Liver (tissue), 8 donors: ENCODE measurements at regions not wholly inside any gene's neighbourhood (a gene's known extent, or its start where the extent isn't known, plus 50 kb on each side); places are given as distances from the start of the nearest gene placed in this dataset.

Experiments used
- DNase-seq: peaks from one replicate; pipeline ENCODE4 v3.0.0-alpha.2; 2017; ENCODE audit warnings: low spot score
- H3K27ac ChIP-seq, 2 donors: one replicate each; pipeline ENCODE4 v1.7.0; 2013; ENCODE audit warnings: inconsistent platforms in 2 of 2, low read length in 2 of 2, control low read depth in 1 of 2, low read depth in 1 of 2, mild to moderate bottlenecking in 1 of 2
- H3K27me3 ChIP-seq, 4 donors: one replicate each; pipeline versions ENCODE4 v1.6.1 to v1.7.0; 2013; ENCODE audit warnings: low read length in 3 of 4, inconsistent platforms in 1 of 4, mild to moderate bottlenecking in 1 of 4, moderate library complexity in 1 of 4; ENCODE audit not compliant: control insufficient read depth in 4 of 4, insufficient read depth in 4 of 4
- H3K36me3 ChIP-seq, 4 donors: one replicate each; pipeline versions ENCODE4 v1.6.1 to v1.7.0; 2013; ENCODE audit warnings: low read length in 3 of 4, mild to moderate bottlenecking in 3 of 4, low read depth in 1 of 4, moderate library complexity in 1 of 4; ENCODE audit not compliant: control insufficient read depth in 4 of 4, insufficient read depth in 3 of 4
- H3K4me1 ChIP-seq, 4 donors: one replicate each; pipeline versions ENCODE4 v1.6.1 to v1.7.0; 2013; ENCODE audit warnings: low read length in 3 of 4, mild to moderate bottlenecking in 3 of 4, moderate library complexity in 1 of 4; ENCODE audit not compliant: control insufficient read depth in 4 of 4, insufficient read depth in 4 of 4
- H3K4me3 ChIP-seq, 3 donors: one replicate each; pipeline versions ENCODE4 v1.6.1 to v1.7.0; 2013; ENCODE audit warnings: low read length in 3 of 3, control low read depth in 1 of 3, low read depth in 1 of 3, mild to moderate bottlenecking in 1 of 3
- H3K9ac ChIP-seq, 2 donors: one replicate each; pipeline ENCODE4 v1.7.0; 2013; ENCODE audit warnings: low read length in 2 of 2, mild to moderate bottlenecking in 2 of 2, moderate library complexity in 2 of 2, control low read depth in 1 of 2, low read depth in 1 of 2
- H3K9me3 ChIP-seq, 4 donors: one replicate each; pipeline versions ENCODE4 v1.6.1 to v1.7.0; 2013; ENCODE audit warnings: low read length in 3 of 4; ENCODE audit not compliant: control insufficient read depth in 4 of 4
- ATF3 ChIP-seq: IDR thresholded peaks from 2 replicates; pipeline ENCODE4 v1.6.1; 2016; ENCODE audit warnings: antibody characterized with exemption
- CTCF ChIP-seq: fragments of 150-350 bp; IDR thresholded peaks from 2 replicates; pipeline ENCODE4 v1.5.1; 2017; ENCODE audit warnings: improper control_type of control experiment, low read depth, low read length; ENCODE audit not compliant: missing input control
- EGR1 ChIP-seq, 2 donors: IDR thresholded peaks; 2 replicates each; pipeline ENCODE4 v1.6.1; 2016 to 2018; ENCODE audit warnings: antibody characterized with exemption in 2 of 2, low read depth in 2 of 2
- FOXA2 ChIP-seq: IDR thresholded peaks from 2 replicates; pipeline ENCODE4 v1.6.1; 2016; ENCODE audit warnings: antibody characterized with exemption
- GABPA ChIP-seq, 2 donors: IDR thresholded peaks in 1 of 2; conservative IDR thresholded peaks in 1 of 2; 2 replicates each; pipeline ENCODE4 v1.6.1; 2016; ENCODE audit warnings: antibody characterized with exemption in 2 of 2, mild to moderate bottlenecking in 1 of 2, moderate library complexity in 1 of 2
- HNF4A ChIP-seq, 2 donors: conservative IDR thresholded peaks; 2 replicates each; pipeline ENCODE4 v1.6.1; 2016; ENCODE audit warnings: antibody characterized with exemption in 2 of 2, mild to moderate bottlenecking in 2 of 2
- HNF4G ChIP-seq: IDR thresholded peaks from 2 replicates; pipeline ENCODE4 v1.6.1; 2016; ENCODE audit warnings: antibody characterized with exemption
- JUND ChIP-seq, 2 donors: IDR thresholded peaks; 2 replicates each; pipeline ENCODE4 v1.6.1; 2016; ENCODE audit warnings: antibody characterized with exemption in 2 of 2
- MAX ChIP-seq: IDR thresholded peaks from 2 replicates; pipeline ENCODE4 v1.6.1; 2016; ENCODE audit warnings: antibody characterized with exemption
- NR2F2 ChIP-seq: IDR thresholded peaks from 2 replicates; pipeline ENCODE4 v1.6.1; 2016; ENCODE audit warnings: antibody characterized with exemption
- RAD21 ChIP-seq, 2 donors: IDR thresholded peaks; 2 replicates each; pipeline ENCODE4 v1.6.1; 2016; ENCODE audit warnings: antibody characterized with exemption in 2 of 2, mild to moderate bottlenecking in 2 of 2
- REST ChIP-seq: IDR thresholded peaks from 2 replicates; pipeline ENCODE4 v1.6.1; 2016; ENCODE audit warnings: antibody characterized with exemption, mild to moderate bottlenecking
- RXRA ChIP-seq, 2 donors: IDR thresholded peaks; 2 replicates each; pipeline ENCODE4 v1.6.1; 2017 to 2018; ENCODE audit warnings: antibody characterized with exemption in 2 of 2, mild to moderate bottlenecking in 1 of 2
- SP1 ChIP-seq: IDR thresholded peaks from 2 replicates; pipeline ENCODE4 v1.6.1; 2018; ENCODE audit warnings: antibody characterized with exemption, mild to moderate bottlenecking
- TAF1 ChIP-seq: conservative IDR thresholded peaks from 2 replicates; pipeline ENCODE4 v1.6.1; 2016; ENCODE audit warnings: antibody characterized with exemption, mild to moderate bottlenecking
- YY1 ChIP-seq: IDR thresholded peaks from 2 replicates; pipeline ENCODE4 v1.6.1; 2016; ENCODE audit warnings: antibody characterized with exemption, mild to moderate bottlenecking
- ZBTB33 ChIP-seq: IDR thresholded peaks from 2 replicates; pipeline ENCODE4 v1.6.1; 2016; ENCODE audit warnings: antibody characterized with exemption
- WGBS: extraction: QIAGEN DNeasy Blood & Tissue Kit; methylation state at CpG from one replicate; pipeline ENCODE4 v1.1.7; 2013; 5-methylcytosine and 5-hydroxymethylcytosine counted together
- donor health status: healthy.
- donor health status: healthy.
- donor health status: healthy.
- donor health status: healthy.
- donor health status: healthy.

- H3K27ac ChIP-seq = no peak overlapping the region
- H3K4me1 ChIP-seq = no peaks in the 10 kb centered on the region
- TF ChIP-seq MAX = no peak
- no peak for TF ChIP-seq GABPA (IDR thresholded peaks at IDR 0.05 in 1 of 2, conservative IDR thresholded peaks at IDR 0.05 in 1 of 2)
- no peak for TF ChIP-seq FOXA2
- no peak for TF ChIP-seq TAF1
- TF ChIP-seq ZBTB33 = no peak
- TF ChIP-seq HNF4G = no peak
- no peak for TF ChIP-seq JUND (IDR thresholded peaks at IDR 0.05)
- TF ChIP-seq HNF4A (conservative IDR thresholded peaks at IDR 0.05) = no peak
- TF ChIP-seq RXRA (IDR thresholded peaks at IDR 0.05) = no peak
- no peak for TF ChIP-seq RAD21 (IDR thresholded peaks at IDR 0.05)
- TF ChIP-seq REST = no peak
- no peak for TF ChIP-seq YY1
- TF ChIP-seq ATF3 = no peak
- no peak for TF ChIP-seq EGR1 (IDR thresholded peaks at IDR 0.05; ENCODE audit: low read depth in 2 of 2)
- no peak for TF ChIP-seq SP1
- H3K9ac ChIP-seq = no peak overlapping the region
- no peaks in the 10 kb centered on the region for H3K36me3 ChIP-seq
- WGBS = 84% methylated on average over 1 of the region's 1 CpG
- no peak overlapping the region for H3K4me3 ChIP-seq
- no peaks in the 10 kb centered on the region for H3K27me3 ChIP-seq
- H3K9me3 ChIP-seq = no peaks in the 10 kb centered on the region
- DNase-seq = no peak
Observed at GRCh38 chr3:147688868-147689267, 279.7 kb downstream of the ZIC1 start.

GRCh38 chr3:147699175-147699838 is 290.1 kb downstream of the ZIC1 start:
- Histone ChIP-seq H3K9ac (no peak overlapping the region), H3K27ac (no peak overlapping the region), H3K9me3 (no peaks in the 10 kb centered on the region), H3K27me3 (peaks cover 0 to 2% (median 0%) of the 10 kb centered on the region in 4 donors), H3K36me3 (no peaks in the 10 kb centered on the region), H3K4me1 (no peaks in the 10 kb centered on the region), H3K4me3 (no peak overlapping the region)
- WGBS = 71% methylated on average over 2 of the region's 2 CpGs
- no peak for DNase-seq
- TF ChIP-seq HNF4A (conservative IDR thresholded peaks at IDR 0.05) (no peak), NR2F2 (no peak), REST (no peak), ATF3 (no peak), RXRA (IDR thresholded peaks at IDR 0.05) (no peak), CTCF (no peak), EGR1 (IDR thresholded peaks at IDR 0.05; ENCODE audit: low read depth in 2 of 2) (no peak), RAD21 (IDR thresholded peaks at IDR 0.05) (no peak), JUND (IDR thresholded peaks at IDR 0.05) (no peak), ZBTB33 (no peak)
